Right lobe of liver (tissue), 4 donors: ENCODE measurements at regions not wholly inside any gene's neighbourhood (a gene's known extent, or its start where the extent isn't known, plus 50 kb on each side); places are given as distances from the start of the nearest gene placed in this dataset.

Experiments used
- CTCF ChIP-seq, 4 donors: fragments of 200-600 bp in 3 of 4; fragments of 450-650 bp in 1 of 4; IDR thresholded peaks; one replicate each; pipeline versions ENCODE4 v1.5.1 to v1.8.0; 2016 to 2022; ENCODE audit warnings: antibody characterized with exemption in 4 of 4, mild to moderate bottlenecking in 2 of 4
- POLR2A ChIP-seq: fragments of 450-650 bp; IDR thresholded peaks from one replicate; pipeline ENCODE4 v1.6.1; 2017; ENCODE audit warnings: antibody characterized with exemption, mild to moderate bottlenecking
- donor health status: DM: no; HTN: no; CAD: no.
- donor health status: DM: no; HTN: no; CAD: no.
- donor health status: DM: no; HTN: yes; CAD: no.

DNA sequence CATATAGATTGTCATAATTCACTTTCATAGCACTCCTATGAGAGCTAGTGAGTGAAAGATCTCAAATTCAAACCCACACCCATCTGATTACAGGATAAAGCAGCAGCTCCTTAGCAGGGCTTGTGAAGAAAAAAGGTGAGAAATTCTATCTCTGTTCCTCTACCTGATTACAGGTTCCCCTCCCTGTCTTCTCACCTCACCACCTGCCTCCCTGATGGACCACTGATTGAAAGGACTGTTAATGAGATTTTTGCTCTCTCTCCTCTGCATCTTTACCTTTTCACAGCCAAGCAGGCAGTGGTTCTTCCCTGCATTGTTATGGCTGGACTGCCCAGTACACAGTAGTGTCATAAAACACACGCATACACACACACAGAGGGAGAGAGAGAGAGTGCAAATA, 228.5 kb downstream of the MTERF1 start:
- no peak for TF ChIP-seq CTCF (IDR thresholded peaks at IDR 0.05)
- TF ChIP-seq POLR2A: no peak
